IMR-90 (cell line): ENCODE measurements at regions not wholly inside any gene's neighbourhood (a gene's known extent, or its start where the extent isn't known, plus 50 kb on each side); places are given as distances from the start of the nearest gene placed in this dataset.

ENCODE experiments used
- RCOR1 ChIP-seq: IDR thresholded peaks from 2 replicates; pipeline ENCODE4 v1.6.1; 2012; ENCODE audit warnings: mild to moderate bottlenecking, low read length, improper control_type of control experiment; ENCODE audit not compliant: insufficient replicate concordance
- TF ChIP-seq, protein P1 (sequence below): conservative IDR thresholded peaks from 2 replicates; pipeline ENCODE4 v1.5.1; 2012; ENCODE audit warnings: mild to moderate bottlenecking, low read depth, low read length, improper control_type of control experiment

DNA sequence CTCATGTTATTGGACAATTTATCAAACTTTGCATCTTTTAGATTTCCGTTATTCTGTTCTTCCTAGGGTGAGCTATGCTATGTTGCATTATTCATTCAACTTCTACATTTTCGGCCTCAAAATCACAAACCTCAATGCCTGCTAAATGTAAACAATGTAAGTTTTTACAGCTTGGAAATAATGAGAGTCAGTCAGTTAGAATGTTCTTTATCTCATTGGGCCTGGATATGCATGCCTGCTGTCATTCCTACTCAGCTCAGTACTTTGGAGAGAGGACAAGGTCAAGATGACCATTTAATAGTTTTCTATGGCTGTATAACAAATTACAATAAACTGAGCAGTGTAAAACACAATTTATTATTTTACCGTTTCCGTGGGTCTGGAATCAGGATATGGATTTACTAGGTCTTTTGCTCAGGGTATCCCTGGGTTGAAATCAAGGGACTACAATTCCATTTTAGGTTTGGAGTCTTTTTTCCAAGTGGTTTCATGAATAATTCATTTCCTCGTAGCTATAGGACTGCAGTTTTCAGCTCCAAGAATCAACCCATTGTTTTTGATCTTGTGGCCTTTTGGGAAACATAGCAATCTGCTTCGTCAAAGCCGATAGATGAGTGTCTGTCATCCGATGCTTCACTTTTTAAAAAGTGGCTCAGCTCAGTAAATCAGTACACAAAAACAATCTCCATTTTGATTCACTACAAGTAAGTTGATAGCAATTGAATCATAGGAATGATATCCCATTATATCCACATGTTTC lies 1143.2 kb upstream of the CDH6 start:
- TF ChIP-seq, protein P1, sequence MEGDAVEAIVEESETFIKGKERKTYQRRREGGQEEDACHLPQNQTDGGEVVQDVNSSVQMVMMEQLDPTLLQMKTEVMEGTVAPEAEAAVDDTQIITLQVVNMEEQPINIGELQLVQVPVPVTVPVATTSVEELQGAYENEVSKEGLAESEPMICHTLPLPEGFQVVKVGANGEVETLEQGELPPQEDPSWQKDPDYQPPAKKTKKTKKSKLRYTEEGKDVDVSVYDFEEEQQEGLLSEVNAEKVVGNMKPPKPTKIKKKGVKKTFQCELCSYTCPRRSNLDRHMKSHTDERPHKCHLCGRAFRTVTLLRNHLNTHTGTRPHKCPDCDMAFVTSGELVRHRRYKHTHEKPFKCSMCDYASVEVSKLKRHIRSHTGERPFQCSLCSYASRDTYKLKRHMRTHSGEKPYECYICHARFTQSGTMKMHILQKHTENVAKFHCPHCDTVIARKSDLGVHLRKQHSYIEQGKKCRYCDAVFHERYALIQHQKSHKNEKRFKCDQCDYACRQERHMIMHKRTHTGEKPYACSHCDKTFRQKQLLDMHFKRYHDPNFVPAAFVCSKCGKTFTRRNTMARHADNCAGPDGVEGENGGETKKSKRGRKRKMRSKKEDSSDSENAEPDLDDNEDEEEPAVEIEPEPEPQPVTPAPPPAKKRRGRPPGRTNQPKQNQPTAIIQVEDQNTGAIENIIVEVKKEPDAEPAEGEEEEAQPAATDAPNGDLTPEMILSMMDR: no peak
- TF ChIP-seq RCOR1: no peak
